ENCODE measurements at regions not wholly inside any gene's neighbourhood (a gene's known extent, or its start where the extent isn't known, plus 50 kb on each side); places are given as distances from the start of the nearest gene placed in this dataset.

DNA sequence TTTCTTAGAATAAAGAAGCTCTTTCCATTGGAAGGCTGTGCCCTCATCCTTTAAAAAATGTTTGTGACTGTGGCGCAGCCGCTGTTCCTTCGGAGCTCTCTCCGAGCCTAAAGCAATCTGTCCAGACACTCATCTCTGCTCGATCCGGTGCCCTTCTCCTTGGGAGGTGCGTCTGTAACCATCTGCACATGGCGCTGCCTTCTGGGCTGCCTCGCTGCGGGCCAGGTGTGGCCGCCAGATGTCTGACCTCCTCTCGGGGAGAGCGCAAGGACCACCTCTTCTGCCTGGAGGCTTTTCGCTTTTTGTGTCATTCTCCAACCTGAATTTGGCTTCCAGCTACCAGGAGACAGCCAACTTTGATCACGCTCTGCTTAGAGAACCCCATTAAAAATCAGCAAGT, 153.4 kb upstream of the PTCH1 start:
- no peak for DNase-seq (ENCODE audit: low spot score)

DNA sequence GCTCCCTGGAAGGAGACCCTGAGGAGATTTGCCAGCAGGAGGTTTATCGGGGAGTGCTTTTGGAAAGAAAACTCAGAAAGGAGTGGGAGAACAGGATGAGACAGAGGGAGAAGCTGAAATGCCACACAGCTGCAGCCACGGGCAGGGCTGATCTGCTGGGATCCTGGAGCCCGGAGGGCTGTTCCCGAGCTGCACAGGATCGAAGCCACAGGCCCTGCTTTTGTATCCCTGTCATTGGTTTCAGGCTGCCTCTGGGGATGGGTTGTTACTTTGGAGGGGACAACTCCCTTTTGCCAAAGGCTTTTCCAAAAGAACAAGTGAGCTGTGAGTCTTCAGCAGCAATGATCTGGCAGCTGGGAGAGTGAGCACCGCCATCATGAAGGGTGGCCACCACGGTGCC, 152.5 kb upstream of the PTCH1 start:
- DNase-seq (ENCODE audit: low spot score), result no peak

DNA sequence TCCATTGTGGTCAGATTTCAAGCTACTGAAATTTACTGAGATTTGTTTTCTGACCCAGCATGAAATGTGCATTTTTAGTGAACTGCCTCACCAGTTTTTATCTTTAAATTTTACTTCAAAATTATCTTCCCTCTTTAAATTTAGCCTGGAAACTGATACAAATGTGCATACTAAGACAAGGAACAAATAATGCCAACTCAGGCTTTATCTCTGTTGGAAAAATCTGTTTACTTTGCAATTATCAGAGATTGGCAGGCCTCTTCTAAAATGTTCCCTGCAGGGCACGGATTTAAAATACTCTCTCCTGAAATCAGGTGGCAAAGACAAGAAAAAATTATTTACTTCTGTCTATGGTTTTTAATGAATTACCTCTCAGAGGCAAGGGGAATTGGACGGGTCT, 151.0 kb upstream of the PTCH1 start:
- DNase-seq (ENCODE audit: low spot score), result no peak

DNA sequence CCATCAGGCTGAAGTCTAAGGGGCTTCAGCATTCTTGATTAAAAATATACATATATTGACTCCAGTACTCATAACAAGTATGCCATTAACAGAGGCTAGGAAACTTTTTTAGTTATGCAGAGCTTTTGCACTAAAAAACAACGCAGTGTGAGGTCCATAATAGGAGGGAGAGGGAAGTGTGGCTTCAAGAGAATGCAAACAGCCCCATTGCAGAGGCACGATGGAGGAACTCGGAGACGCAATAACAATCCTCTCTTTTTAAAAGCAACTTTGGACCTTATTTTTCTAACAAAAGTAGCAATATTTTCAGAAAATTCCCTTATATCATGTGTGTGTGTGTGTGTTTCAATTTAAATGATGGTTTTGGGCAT, 150.0 kb upstream of the PTCH1 start:
- DNase-seq (ENCODE audit: low spot score), result no peak

DNA sequence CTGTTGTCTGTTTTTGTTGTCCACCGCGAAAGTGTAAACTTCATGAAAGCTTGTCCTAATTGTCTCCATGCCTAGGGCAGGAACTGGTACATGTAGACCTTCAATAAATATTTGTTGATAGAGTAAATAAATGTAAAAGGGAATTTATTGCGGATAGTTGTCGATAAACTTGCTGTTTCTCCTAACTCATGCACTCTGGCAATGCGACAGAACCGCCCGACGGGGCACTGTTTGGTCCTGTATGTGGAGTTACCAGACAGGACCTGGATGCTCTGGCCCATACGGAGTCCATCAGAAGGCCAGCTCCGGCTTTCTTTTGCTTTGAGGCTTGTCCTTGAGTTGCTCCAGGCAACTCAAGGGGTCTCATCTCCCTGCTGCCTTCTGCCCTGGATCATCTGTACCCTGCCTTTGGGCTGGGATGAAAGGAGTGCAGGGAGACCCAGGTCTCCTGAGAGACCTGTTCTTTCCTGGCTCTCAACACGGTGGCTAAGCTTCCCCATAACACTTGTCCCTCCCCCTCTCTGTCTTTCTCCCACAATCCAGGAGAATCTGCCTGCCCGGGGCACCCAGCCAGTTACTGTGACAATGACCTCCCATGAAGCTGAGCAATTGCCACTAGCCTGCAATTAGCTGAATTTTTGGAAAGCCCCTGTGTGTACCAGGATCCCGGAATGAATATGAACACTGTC, 149.5 kb upstream of the PTCH1 start:
- DNase-seq (ENCODE audit: low spot score), result no peak

DNA sequence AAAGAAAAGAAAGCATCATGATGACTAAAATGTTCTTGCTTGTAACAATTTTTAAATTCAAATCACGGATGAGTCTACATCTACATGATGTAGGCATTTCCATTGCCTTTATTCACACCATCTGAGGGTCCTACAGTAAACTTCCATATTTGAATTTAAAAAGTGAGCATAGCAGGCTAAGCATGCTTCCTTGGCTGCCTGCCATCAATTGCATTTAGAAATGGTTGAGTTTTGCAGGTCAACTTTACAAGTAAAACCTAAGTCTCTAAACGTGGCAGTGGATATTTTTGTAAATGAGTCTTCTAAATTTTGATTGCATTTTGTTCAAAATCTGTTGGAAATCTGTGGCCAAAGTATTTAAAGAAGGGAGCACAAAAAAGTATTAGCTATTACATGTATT, 136.5 kb upstream of the PTCH1 start:
- DNase-seq (ENCODE audit: low spot score), result no peak

DNA sequence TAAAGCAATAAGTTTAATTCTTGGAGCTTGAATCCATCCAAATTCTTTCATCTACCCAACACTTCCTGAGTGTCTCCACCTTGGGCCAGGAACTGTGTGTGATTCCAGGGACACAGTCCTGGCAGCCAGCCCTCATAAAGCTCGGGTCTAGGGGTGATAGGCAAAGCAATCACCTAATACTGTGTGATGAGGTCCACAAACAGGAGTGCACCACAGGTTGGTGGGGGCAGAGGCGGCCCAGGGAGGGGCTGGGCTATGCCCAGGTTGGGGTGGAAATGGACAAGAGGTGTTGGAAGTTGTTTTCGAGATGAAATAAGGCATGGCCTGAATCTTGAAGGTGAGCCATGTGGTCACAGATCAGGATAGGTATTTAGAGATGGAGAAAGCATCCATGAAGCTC, 133.9 kb upstream of the PTCH1 start:
- DNase-seq (ENCODE audit: low spot score), result no peak

DNA sequence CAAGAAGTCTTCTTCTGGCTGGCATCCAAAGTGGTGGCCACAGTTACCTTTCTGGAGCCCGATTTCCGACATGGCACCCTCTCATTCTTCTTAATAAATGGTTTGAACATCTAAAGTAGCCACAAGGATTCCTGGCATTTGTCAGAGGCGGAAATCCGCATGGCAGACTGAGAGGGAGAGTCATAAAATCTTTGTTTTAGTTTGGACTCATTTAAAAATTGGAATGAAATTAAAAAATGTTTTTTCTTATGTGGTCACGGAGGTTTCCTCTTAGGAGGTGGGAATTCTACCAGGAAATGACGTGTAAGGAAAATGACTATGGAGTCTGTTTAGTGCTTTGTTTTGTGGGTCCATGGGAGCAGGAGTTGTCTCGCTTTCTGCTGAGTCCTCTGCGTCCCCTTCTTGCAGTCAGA, 133.0 kb upstream of the PTCH1 start:
- DNase-seq (ENCODE audit: low spot score), result no peak

DNA sequence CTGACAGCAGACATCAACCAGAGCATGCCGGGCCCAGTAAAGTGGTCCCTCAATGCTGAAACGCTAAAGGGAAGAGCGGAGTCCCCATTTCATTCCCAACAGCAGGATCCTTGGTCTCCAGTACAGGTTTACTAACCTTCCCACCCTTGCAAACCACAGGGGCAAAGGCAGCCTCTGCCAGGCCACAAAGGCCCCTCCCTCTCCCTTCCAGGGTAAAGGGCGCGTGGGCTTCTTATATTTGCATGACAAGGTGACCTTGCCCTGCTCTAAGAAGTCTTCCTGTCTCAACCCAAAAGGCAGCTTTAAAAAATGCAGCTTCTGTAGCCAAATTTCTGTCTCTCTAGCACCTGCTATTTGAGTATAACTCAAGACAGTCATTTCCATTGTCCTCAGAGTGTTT, 131.5 kb upstream of the PTCH1 start:
- no peak for DNase-seq (ENCODE audit: low spot score)

DNA sequence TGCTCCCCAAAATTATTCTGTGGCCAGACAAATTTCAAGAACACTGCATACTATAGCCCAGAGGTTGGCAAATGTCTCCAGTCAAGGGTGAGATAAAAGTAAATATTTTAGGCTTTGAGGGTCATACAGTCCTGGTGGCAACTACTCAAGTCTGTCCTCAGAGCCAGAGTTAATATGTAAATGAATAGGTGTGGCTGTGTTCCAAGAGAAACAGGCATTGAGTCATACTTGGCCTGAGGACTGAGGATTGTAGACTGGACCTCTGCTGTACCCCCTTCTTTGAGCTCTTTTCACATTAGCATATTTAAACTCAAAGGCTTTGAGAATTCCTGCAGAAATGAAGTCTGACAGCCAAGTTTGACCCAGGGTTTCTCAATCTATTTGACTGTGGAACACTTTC, 129.2 kb upstream of the PTCH1 start:
- DNase-seq (ENCODE audit: low spot score), result no peak

DNA sequence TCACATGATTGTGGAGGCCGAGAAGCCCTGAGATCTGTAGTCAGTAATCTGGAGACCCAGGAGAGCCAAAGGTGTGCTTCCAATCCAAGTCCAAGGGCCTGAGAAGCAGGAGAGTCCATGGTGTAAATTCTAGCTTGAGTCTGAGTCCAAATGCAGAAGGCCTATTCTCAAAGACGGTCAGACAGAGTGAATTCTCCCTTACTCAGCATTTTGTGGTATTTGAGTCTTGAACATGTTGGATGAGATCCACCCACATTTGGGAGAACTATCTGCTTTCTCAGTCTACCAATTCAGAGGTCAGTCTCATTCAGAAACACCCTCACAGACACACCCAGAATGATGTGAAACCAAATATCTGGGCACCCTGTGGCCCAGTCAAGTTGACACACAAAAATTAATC, 128.8 kb upstream of the PTCH1 start:
- no peak for DNase-seq (ENCODE audit: low spot score)

DNA sequence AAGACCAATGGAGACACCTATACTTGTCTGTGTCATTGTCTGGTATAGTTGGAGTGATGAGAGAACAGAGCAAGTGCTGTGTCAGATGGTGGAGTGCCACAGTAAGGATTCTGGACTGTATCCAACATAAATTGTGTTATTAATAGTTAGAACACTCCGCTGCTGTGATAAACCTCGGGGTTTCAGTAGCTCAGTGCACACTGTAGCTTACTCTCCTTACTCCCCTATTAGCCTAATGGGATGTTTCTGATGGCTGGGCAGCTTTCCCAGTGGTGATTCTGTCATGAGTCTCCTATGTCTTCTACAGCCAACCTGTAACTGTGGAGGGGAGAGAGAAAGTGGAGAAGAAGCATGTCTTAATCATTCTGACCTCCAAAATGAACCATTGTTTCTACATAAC, 127.6 kb upstream of the PTCH1 start:
- DNase-seq (ENCODE audit: low spot score), result no peak

DNA sequence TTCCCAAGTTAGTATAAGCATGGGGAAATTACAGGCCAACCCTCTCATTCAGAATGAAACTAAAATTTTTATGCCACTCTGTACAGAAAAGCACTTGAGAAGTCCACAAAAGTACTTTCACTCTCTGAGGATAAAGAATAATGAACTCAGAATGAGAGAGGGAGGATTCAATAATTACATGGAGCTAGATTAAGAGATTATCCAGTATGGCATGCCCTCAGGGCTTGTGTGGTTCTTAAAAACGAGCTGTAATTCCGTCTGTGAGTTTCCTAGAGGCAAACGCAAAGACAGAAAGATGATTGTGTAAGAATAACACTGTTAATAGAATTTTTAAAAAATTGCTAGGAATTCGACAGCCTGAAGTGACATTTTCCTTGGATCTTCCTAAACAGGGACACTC, 126.8 kb upstream of the PTCH1 start:
- no peak for DNase-seq (ENCODE audit: low spot score)

DNA sequence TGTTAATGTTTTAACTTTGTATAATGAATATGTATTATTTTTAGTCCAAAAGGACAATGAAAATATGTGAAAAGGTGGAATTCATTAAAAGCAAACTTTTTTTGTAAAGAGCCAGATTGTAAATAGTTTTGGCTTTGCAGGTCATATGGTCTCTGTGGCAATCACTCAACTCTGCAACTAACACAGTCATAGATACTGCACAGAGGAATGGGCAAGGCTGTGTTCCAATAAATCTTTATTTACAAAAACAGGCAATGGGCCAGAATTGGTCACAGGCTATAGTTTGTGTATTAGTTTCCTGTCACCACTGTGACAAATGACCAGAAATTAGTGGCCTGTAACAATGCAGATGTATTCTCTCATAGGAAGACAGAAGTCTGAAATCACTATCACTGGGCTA, 125.4 kb upstream of the PTCH1 start:
- no peak for DNase-seq (ENCODE audit: low spot score)

DNA sequence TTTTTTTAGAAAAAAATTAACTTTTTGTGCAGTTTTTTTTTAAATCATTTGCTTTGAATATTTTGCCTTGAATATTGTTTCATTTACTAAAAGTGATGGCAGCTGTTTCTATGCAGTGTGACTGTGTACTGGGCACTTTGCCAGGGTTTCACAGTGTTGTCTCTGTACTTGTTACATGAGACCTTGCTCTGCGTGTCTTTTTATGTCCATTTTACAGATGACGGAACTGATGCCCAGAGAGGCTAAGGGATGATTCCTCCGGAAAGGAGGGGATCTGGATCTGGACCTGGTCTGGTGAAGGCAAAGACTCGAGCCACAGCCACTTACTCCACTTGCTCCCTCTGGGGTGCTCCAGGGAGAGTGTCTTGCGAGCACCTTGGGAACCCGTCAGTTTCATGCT, 124.8 kb upstream of the PTCH1 start:
- DNase-seq (ENCODE audit: low spot score), result no peak

DNA sequence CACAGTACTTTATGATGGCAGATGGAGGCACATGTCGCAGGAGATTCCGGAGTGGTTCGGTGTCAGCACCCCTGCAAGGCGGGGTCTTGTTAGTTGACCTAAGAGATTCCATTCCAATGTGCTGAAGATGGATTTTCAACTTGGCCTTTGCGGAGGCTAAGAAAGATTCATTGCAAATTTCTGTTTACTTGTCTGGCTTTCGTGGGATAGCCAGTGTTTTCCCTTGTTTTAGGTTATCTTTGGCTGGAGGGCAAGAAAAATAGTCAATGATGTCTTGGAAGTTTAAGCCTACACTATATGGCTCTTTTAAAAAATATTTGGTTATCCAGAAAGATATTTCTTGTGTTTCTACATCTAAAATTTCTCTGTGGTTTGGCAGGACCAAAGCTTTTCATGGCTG, 123.6 kb upstream of the PTCH1 start:
- no peak for DNase-seq (ENCODE audit: low spot score)

DNA sequence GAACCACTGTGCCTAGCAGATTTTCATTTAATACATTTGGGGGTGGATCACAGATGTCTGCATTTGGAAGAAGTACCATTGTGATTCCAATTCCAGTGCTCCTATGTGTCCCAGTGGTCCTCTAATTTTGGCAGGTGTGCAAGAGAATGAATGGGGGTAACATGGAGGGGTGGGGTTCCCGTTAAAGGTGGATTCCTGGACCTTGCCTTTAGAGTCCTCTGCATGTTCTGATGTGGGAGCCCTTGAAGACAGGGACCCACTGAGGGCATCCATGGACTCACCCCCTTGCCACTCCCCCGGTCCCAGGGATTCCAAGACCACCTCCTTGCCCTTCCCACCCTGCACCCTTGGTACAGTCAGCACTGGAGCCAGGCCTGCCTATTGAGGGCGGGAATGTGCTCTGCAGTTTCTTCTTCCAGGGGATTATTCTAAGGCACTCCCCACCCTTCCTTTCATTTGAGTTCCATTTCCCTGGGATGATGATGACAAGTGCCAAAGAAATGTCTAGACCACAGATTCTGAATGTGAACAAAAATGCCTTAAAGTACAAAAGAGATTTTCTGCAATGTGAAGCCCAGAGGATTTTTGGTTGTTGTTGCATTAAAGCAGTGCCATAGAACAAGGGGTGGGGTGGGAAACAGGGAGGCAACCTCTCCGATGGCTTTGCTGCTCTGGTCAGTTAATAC, 119.4 kb upstream of the PTCH1 start:
- DNase-seq (ENCODE audit: low spot score), result no peak

DNA sequence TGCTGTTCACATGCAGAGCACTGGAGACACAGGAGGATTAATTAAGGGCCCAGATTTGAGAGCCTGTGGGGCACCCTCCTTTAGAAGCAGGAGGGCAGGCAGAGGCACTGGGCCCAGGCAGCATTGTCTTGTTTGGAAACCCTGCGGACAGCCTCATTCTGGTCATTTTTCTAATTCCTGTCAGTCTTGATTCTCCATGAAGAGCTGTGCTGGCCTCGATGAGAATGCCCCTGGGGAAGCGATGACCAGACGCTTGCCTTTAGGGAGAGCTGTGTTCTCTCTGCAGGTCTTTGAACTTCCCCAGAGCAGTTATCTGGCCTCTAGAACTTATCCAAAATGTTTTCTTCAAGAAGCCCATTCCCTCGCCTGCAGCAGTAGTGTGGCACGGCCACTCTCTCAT, 117.8 kb upstream of the PTCH1 start:
- no peak for DNase-seq (ENCODE audit: low spot score)

DNA sequence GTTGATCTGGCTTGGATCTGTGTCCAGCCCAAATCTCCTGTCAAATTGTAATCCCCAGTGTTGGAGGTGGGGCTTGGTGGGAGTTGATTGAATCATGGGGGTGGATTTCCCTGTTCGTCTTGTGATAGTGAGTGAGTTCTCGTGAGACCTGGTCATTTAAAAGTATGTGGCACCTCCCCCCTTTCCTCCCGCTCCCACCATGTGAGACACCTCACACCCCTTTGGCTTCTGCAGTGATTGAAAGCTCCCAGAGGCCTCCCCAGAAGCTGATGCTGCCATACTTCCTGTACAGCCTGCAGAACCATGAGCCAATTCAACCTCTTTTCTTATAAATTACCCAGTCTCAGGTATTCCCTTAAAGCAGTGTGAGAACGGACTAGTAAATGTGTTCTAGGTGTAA, 117.3 kb upstream of the PTCH1 start:
- no peak for DNase-seq (ENCODE audit: low spot score)

DNA sequence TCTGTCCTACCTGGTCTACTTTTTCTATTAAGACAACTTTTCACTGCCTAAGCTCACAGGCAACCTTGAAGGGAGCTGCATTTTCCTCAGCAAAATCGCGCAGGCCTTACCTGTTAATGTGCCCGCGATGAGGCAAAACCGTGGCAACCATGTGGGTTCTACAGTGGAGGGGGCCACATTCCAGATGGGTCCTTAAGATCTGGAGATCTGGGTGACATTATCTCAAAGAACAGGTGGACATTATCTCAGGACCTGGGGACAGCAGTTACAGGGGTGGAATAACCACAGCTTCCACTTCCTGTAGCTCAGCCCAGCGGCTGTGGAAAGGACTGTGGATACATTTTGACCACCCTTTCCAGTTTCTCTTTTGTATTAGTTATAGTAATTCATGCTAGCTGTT, 112.8 kb upstream of the PTCH1 start:
- no peak for DNase-seq (ENCODE audit: low spot score)

DNA sequence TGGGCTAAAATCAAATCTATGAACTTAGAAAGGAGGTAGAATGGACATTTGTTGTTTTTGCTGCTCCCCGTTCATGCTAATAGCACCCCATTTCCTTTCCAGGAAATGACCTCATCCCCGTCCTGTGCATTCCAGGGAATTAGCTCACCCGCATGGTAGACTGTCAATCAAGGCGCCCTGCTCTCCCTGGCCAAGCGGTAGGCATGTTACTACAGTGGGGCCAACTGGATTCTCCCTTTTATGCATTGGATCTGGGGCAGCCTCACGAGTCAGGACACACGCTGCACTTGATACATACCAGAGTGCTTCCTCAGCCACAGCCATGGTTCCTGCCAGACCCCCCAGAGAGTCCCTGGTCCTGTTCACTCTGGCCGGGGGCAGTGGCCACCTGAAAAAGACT, 111.0 kb upstream of the PTCH1 start:
- no peak for DNase-seq (ENCODE audit: low spot score)

DNA sequence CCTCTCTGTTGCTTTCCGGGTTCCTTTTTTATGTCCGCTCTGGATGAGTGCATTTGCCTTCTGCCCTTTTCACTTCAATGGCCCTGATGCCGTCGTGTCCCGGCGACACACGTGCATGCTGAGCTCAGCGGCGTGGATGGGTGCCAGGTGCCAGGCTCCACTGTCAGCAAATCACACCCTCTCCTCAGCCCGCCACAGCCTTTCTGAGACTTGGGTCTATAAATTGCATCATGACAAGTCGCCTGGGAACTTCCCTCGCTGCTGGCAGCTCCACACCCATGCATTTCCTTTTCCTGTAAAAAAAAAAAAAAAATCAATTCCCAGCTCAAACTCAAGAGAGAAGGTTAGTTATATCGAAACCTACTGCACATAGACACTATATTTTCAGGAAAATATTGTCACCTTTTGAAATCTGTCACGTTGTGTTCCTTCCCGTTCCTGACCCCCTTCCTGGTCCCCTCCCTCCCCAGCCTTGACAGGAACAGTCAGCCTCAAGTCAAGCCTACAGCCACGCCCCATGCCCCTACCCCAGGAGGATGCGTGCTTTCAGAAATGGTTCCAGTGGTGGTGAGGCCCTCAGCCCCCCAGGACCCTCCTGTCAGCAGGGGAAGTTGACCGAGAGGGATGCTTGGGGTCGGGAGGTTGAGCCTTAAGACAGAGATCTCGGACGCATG, 110.3 kb upstream of the PTCH1 start:
- DNase-seq (ENCODE audit: low spot score), result peak; percentile 1

DNA sequence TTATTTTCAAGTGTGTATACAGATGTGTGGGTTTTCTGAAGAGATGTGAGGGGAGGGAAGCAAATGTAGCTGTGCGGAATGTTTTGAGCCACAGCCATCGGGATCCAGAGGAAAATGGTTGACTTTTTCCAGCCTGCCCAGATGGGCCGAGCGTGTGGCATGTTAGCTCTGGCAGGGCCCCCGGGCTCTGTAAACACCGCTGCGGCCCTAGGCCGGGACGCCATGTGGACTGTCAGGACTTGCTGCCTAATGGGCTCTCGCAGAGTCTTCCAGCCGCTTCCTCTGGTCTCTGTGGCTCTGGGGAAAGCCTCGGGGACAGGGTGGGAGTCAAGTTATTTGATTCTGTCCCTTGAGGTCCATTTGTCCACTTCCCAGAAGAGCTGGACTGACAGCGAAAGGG, 109.6 kb upstream of the PTCH1 start:
- no peak for DNase-seq (ENCODE audit: low spot score)

DNA sequence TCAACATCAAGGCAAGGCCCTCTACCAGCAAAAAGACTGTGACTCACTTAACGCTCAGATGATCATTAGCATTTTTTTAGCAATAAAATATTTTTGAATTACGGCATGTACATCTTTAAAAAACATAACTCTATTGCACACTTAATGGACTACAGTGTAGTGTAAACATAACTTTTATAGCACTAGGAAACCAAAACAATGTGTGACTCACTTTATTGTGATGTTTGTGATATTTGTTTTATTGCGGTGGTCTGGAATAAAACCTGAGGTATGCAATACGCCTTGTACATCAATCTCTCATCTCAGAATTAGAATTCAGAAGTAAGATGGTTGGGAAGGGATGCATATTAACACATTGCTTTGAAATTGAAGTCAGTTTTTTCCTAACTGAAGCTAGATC, 106.9 kb upstream of the PTCH1 start:
- DNase-seq (ENCODE audit: low spot score), result no peak
